C4-2B (cell line): ENCODE measurements at regions not wholly inside any gene's neighbourhood (a gene's known extent, or its start where the extent isn't known, plus 50 kb on each side); places are given as distances from the start of the nearest gene placed in this dataset.

Experiments
- H3K27ac ChIP-seq: fragments of 450-650 bp; 2 replicates; pipeline ENCODE4 v1.5.1; 2017
- ZFX ChIP-seq: fragments of 450-650 bp; IDR thresholded peaks from 2 replicates; pipeline ENCODE4 v1.6.1; 2017
- TF ChIP-seq, protein P1 (sequence below): fragments of 450-650 bp; conservative IDR thresholded peaks from 2 replicates; pipeline ENCODE4 v1.5.1; 2017; ENCODE audit warnings: mild to moderate bottlenecking

DNA sequence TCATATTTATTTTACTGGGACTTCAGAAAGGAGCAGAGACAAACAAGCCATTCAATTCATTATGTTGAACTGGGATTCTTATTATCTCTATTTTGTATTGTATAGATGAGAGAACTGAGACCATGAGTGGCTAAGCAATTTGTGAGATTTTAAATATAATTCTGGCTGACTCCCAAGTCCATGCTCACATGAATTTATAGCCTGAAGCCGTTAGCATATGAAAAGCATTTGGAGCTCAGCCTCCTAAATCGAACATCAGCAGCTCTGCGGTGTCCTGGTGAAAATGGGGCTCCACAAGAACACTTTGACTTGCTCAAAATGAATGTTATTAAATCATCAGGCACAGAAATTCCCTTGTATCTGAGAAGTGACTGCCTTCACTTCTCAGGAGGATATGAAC is 96.8 kb upstream of the DPT start:
- TF ChIP-seq ZFX, result no peak
- TF ChIP-seq, protein P1, sequence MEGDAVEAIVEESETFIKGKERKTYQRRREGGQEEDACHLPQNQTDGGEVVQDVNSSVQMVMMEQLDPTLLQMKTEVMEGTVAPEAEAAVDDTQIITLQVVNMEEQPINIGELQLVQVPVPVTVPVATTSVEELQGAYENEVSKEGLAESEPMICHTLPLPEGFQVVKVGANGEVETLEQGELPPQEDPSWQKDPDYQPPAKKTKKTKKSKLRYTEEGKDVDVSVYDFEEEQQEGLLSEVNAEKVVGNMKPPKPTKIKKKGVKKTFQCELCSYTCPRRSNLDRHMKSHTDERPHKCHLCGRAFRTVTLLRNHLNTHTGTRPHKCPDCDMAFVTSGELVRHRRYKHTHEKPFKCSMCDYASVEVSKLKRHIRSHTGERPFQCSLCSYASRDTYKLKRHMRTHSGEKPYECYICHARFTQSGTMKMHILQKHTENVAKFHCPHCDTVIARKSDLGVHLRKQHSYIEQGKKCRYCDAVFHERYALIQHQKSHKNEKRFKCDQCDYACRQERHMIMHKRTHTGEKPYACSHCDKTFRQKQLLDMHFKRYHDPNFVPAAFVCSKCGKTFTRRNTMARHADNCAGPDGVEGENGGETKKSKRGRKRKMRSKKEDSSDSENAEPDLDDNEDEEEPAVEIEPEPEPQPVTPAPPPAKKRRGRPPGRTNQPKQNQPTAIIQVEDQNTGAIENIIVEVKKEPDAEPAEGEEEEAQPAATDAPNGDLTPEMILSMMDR, result no peak

DNA sequence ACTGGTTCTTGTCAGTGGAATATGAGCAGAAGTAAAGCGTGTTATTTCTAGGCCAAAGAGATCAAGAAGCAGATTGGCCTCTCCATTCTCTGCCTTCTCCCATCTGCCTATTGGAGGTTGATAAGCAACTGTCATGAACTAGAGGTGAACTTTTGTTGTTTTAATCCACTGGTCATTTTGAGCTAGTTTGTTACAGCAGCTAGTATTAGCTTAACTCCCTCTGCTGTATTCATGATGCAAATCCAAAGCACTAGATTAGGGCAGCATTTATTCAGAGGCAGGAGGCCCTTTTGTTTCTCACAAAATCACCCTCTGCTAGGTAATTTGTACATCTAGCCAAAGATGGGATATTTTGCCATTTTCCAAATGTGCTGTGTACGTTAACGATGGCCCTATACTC is 97.3 kb upstream of the DPT start:
- no peak for TF ChIP-seq ZFX
- TF ChIP-seq, protein P1, result no peak
- no peak overlapping the region for H3K27ac ChIP-seq

More for the DNA sequence above, 96.8 kb upstream of the DPT start:
- H3K27ac ChIP-seq, result no peak overlapping the region

- no peak overlapping the region for H3K27ac ChIP-seq
- no peak for TF ChIP-seq ZFX
- TF ChIP-seq, protein P1, result no peak
Observed at GRCh38 chr1:168827557-168827956, 98.6 kb upstream of the DPT start.

- no peak overlapping the region for H3K27ac ChIP-seq
- no peak for TF ChIP-seq ZFX
- TF ChIP-seq, protein P1, result no peak
Observed at GRCh38 chr1:168829876-168830275, 100.9 kb upstream of the DPT start.

GRCh38 chr1:168830562-168830961 is 101.6 kb upstream of the DPT start:
- H3K27ac ChIP-seq, result no peak overlapping the region
- TF ChIP-seq, protein P1, result no peak
- TF ChIP-seq ZFX, result no peak

DNA sequence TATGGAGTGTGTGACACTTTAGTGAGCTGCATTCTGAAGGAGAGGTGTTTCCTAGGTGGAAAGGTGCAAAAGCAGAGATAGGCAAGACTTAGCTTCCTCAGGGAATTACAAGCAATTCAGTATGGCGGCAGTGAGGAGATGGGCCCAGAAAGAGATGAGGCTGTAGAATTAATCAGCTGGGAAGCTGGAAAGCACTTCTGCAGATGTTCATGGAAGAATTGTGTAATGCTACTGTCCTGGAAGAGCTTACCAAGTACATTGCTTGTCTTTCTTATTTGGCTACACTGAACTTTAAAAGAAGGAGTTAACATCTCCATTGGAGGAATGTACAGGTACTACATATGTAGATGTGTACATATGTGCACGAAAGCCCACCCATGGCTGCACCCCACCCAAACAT is 103.7 kb upstream of the DPT start:
- no peak overlapping the region for H3K27ac ChIP-seq
- TF ChIP-seq, protein P1, result no peak
- no peak for TF ChIP-seq ZFX

- H3K27ac ChIP-seq, result no peak overlapping the region
Observed at GRCh38 chr1:168833362-168833761, 104.4 kb upstream of the DPT start.

More at GRCh38 chr1:168833362-168833761, 104.4 kb upstream of the DPT start:
- TF ChIP-seq, protein P1, result no peak
- no peak for TF ChIP-seq ZFX
